ENCODE measurements at regions not wholly inside any gene's neighbourhood (a gene's known extent, or its start where the extent isn't known, plus 50 kb on each side); places are given as distances from the start of the nearest gene placed in this dataset.

DNA sequence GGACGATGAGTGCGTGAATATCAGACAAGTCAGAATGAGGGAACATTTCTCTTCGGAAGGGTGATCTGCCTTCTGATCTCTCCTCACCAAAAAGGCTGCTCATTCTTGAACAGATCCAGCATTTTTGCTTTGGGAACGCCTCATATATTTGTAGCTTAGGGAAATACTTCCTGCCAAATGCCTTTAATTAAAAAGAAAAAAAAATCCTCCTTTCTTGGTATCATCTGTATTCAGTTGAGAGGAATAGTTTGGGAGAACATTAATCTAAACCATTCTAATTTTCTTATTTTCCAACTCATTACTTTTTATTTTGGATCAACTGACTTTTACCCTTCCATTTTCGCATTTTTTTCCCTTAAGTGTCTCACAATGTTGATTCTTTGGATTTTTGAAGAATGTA is 163.4 kb downstream of the SNX18 start:
- TF ChIP-seq CTCF (IDR thresholded peaks at IDR 0.05) (no peak), POLR2A (IDR thresholded peaks at IDR 0.05) (no peak)
